GM12892 (cell line): ENCODE measurements at regions not wholly inside any gene's neighbourhood (a gene's known extent, or its start where the extent isn't known, plus 50 kb on each side); places are given as distances from the start of the nearest gene placed in this dataset.

Experiments used
- DNase-seq: peaks from one replicate; pipeline ENCODE4 v3.0.0; 2011; ENCODE audit not compliant: insufficient read length
- FAIRE-seq: peaks from 2 replicates; lab custom pipeline; 2011; peaks lifted over from hg19 to GRCh38; lab: Jason Lieb, UNC
- POLR2A ChIP-seq: IDR thresholded peaks from 2 replicates; pipeline ENCODE4 v1.6.1; 2011; ENCODE audit warnings: low read depth, low read length, control low read depth
- POLR2AphosphoS5 ChIP-seq: IDR thresholded peaks from 2 replicates; pipeline ENCODE4 v1.6.1; 2011; ENCODE audit warnings: low read depth, low read length, control low read depth
- TAF1 ChIP-seq: IDR thresholded peaks from 2 replicates; pipeline ENCODE4 v1.6.1; 2011; ENCODE audit warnings: low read depth, mild to moderate bottlenecking, control low read depth, low read length, borderline replicate concordance

DNA sequence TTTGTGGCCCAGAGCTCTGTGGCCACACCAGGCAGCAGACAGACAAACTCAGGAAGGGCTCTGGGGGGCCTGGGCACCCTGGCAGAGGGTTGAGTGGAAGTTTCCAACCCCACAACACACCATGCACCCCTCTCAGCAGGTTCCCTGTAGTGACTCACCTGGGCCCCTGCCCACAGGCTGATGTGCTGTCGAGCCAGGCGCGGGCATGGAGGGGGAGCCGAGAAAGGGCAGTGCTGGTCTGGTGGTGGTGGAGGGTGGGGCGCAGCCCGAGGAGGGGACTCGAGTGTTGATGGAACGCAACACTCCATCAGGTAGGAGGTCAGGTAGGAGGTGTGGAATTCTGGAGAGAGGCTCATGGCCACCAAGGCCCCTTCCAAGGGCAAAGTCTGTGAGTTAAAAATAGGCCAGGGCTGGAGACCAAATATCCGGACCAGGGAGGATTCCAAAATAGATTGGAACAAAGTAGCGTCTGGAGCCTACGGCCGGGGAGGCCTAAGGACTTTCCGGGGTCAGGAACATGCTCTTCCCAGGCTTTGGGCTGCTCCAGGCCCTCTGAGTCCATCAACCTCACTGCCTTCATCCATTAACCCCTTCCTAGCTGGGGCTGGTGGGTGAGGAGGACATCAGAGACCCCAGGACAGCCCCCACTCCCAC, 191.5 kb upstream of the AJAP1 start:
- FAIRE-seq (no peak), DNase-seq (no peak)
- TF ChIP-seq POLR2A: no peak
- no peak for TF ChIP-seq TAF1
- no peak for TF ChIP-seq POLR2AphosphoS5

DNA sequence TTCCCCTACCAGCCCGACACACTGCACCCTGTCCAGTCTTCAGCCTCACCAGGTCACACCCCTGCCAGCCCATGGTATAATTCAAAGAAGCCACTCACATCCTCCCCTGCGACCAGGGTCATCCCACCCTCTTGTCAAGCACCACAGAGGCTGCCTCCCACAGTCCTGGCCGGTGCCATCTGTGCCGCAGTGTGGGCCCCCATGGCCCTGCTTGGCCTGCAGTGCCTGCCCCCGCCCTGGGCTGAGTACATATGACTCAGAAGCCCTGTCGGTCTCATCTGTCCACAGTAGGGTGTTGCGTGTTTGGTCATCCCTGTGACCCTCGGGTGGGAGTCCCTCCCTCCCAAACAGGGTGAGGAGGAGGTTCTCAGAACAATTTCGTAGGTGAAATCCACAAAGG, 190.8 kb upstream of the AJAP1 start:
- TF ChIP-seq POLR2AphosphoS5: no peak
- TF ChIP-seq POLR2A: no peak
- no peak for TF ChIP-seq TAF1
- DNase-seq (no peak), FAIRE-seq (no peak)

- FAIRE-seq (no peak), DNase-seq (no peak)
- TF ChIP-seq POLR2A (no peak), POLR2AphosphoS5 (no peak)
Observed at GRCh38 chr1:4464478-4464877, 189.9 kb upstream of the AJAP1 start.

DNA sequence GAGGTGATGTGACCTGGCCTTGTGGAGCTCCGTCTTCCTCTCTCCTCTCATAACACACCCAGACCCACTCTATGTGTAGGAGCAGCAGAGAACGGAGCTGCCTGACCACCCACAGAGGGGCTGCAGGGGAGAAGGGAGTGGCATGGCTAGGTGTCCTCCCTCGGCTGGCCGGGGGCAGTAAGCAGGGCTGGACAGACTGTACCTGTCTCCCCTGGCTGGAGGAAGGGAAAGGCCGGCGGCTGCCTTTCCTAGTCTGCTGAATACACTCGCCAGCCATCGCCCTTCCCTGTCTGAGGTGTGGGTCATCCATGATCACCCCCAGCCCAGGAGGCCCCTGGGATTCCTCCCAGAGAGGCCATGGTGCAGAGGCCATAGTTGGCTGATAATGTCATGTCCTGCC, 187.2 kb upstream of the AJAP1 start:
- TF ChIP-seq POLR2A (no peak), POLR2AphosphoS5 (no peak), TAF1 (no peak)
- FAIRE-seq: no peak
- no peak for DNase-seq

- FAIRE-seq: no peak
- no peak for TF ChIP-seq TAF1
- TF ChIP-seq POLR2AphosphoS5: no peak
- TF ChIP-seq POLR2A: no peak
- DNase-seq: no peak
Observed at GRCh38 chr1:4468386-4468785, 186.0 kb upstream of the AJAP1 start.

DNA sequence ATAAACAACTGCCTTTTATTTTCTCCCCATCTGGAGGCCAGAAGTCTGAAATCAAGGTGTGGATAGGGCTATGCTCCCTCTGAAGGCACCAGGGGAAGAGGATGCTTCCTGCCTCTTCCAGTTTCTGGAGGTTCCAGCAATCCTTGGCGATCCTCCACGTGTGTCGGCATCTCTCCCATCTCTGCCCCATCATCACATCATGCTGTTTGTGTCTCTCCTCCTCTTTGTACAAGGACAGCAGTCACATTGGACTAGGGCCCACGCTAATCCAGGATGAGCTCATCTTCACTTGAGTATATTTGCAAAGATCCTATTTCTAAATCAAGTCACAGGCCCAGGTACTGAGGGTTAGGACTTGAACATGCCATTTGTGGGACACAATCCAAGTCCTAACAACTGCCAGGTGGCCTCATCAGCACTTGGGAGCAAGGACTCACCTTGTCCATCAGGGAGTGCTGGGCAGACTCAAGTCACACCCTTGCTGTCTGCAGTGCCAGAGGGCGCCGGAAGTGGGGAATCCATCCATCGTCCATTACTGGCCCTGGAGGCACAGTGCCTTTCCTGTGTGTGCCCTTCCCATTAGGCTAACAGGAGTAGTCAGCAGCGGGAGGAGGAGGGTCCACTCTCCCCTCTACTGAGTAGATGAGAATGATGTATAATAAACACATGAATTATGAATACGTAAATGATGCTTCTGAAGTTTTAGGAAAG, 185.4 kb upstream of the AJAP1 start:
- TF ChIP-seq POLR2A (no peak), POLR2AphosphoS5 (no peak), TAF1 (no peak)
- no peak for FAIRE-seq
- no peak for DNase-seq

GRCh38 chr1:4476394-4476793, 178.0 kb upstream of the AJAP1 start:
- no peak for TF ChIP-seq POLR2A
- TF ChIP-seq POLR2AphosphoS5: no peak
- TF ChIP-seq TAF1: no peak
- DNase-seq: no peak
- FAIRE-seq: no peak

DNA sequence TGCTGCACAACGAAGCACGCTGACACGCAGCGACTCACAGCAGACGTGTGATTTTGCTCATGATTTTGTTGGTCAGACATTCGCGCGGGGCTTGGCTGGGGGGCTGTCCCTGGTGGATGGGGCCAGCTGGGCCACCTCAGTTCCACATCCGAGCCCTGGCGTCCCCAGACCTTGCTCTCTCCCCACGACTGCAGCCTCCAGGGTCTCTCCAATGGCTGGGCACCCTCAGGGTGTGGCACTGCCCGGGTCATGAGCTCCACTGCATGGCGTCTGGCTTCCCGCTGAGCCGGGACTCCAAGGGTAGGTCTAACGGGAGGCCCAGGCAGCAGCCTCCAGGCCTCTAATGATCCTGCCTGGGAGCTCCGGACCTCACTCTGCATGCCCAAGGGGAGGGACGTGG, 173.0 kb upstream of the AJAP1 start:
- DNase-seq (no peak), FAIRE-seq (no peak)
- TF ChIP-seq POLR2A: no peak
- TF ChIP-seq POLR2AphosphoS5: no peak
- TF ChIP-seq TAF1: no peak

DNA sequence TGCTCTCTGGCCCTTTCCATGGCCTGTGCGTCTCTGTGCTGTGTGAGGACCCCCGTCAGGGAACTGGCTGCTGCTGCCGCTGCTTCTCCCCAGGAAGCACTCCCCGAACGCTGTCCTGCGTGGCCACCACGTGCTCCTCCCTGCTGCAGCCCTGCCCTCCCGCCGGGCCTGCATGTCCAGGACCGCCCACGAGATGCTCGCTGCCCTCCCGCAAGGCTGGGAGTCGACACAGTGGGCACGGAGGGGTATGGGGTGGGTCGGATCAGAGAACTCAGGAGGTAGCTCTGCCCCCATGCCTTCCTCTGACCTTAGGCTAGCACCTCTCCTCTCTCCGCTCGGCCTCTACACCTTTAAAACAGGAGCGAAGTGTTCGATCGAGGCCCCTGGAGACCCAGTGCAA, 171.9 kb upstream of the AJAP1 start:
- DNase-seq (no peak), FAIRE-seq (no peak)
- TF ChIP-seq POLR2AphosphoS5 (no peak), POLR2A (no peak), TAF1 (no peak)

- TF ChIP-seq POLR2A (no peak), POLR2AphosphoS5 (no peak)
- no peak for DNase-seq
- FAIRE-seq: no peak
Observed at GRCh38 chr1:4483021-4483625, 171.3 kb upstream of the AJAP1 start.

DNA sequence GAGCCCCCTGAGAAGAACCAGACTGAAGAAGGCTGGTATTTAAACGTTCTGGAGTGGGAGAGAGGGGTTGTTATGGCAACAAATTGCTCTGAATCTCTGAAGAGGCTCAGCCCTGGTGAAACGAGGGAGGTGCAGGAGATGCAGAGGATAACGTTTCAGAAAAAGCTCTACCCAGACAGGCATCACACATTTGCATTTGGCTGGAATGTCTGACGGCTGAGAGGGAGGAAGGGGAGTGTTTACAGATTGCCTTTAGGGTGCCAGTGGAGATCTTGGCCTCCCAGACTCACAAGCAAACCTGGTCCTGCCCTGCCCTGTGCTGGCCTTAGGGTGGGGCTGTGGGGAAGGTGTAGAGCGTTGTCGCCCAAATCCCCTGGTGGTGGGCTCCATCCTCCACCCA, 169.0 kb upstream of the AJAP1 start:
- no peak for FAIRE-seq
- TF ChIP-seq POLR2A: no peak
- no peak for DNase-seq

DNA sequence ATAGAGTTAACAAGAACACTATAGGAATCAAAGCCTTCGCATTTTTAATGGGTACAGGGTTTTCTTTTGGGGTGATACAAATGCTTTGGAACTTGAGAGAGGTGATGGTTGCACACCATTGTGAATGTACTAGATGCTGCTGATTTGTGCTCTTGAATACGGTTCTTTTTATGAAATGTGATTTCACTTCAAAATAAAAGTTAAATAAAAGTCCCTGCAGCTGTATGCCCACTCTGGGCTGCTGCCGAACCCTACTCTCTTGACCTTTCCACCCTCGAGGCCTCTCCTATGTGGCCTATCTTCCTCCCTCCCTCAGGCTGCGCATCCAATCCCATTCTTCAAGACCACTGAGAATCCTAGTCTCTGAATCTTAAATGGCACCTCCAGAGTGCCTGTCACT, 168.5 kb upstream of the AJAP1 start:
- no peak for DNase-seq
- FAIRE-seq: no peak
- no peak for TF ChIP-seq POLR2AphosphoS5
